SK-MEL-5 (cell line): ENCODE measurements at regions not wholly inside any gene's neighbourhood (a gene's known extent, or its start where the extent isn't known, plus 50 kb on each side); places are given as distances from the start of the nearest gene placed in this dataset.

Experiments
- DNase-seq: peaks from one replicate; pipeline ENCODE4 v3.0.0-alpha.2; 2016; ENCODE audit warnings: low read depth, low spot score
- in situ Hi-C: cut with HindIII; loops from 2 replicates; pipeline ENCODE4 v1.10.0; 2016; ENCODE audit warnings: low sequenced_read_pairs, high pct_unique_total_duplicates, low pct_unique_long_range_greater_than_20kb

DNA sequence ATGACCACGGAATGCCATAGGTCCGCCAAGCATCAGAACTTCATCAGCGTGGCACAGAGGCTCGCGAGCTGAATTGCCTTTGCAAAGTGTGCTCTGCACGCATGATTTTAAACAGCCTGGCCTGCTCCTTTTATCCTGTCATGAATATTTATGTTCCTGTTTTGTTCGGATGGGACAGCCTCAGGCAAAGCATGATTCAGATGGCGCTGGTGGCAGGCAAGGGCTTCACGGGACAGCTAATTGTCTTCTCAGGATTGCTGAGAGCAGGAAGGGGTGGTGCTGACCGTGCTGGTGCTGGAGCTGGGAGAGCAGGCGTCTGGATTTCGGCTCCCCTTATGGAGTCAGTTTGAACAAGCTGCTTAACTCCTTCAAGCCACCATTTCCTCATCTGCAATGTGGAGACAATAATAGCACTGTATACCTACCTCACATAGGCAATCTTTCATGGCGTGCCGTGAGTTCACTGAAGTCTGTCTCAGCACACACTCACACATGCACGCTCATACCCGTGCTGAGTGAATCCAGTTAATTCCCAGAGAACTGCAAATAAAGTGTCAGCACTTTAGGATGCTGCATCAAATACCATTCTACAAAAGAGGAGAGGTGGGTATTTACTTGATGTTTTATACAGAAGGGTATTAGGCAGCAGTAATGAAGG lies 79.7 kb upstream of the APCDD1 start:
- in situ Hi-C loops: no loop called here
- no peak for DNase-seq

DNA sequence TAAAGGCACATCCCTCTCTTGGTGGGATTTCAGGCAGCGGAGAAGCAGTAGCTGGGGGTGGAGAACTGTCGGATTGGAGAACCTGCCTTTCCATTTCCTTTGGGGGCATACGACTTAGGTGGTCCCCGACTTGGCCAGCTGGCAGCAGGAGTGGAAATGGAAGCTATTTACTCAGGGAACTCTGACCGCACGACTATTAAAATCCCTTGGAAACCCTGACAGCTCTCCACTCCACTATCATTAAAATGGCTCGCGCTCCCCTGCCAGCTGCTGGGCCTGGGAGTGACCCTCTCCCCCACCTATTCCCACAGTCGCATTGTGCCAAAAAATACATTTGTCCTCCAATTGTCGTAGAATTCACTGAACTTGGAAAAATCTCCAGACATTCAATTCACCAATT lies 77.7 kb upstream of the APCDD1 start:
- no peak for DNase-seq
- in situ Hi-C loops: no loop called here

DNA sequence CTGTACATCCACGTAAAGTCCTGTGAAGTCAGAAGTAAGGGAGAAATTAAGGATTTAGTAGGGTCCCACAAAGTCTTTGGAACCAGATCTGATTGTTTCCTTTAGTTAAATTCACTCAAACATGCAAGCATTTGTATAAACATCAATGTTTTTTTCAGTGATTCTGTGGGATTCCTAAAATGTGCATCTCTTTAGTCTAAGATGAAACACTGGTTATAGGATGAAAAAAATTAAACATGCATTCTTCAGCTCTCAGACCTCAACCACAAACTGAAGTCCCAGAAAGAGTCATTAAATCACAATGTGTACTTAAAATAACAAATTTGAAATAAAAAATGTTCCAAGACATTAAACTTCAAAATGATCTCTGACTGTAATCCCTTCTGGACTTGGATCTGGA lies 76.5 kb upstream of the APCDD1 start:
- DNase-seq: no peak
- in situ Hi-C loops: no loop called here

DNA sequence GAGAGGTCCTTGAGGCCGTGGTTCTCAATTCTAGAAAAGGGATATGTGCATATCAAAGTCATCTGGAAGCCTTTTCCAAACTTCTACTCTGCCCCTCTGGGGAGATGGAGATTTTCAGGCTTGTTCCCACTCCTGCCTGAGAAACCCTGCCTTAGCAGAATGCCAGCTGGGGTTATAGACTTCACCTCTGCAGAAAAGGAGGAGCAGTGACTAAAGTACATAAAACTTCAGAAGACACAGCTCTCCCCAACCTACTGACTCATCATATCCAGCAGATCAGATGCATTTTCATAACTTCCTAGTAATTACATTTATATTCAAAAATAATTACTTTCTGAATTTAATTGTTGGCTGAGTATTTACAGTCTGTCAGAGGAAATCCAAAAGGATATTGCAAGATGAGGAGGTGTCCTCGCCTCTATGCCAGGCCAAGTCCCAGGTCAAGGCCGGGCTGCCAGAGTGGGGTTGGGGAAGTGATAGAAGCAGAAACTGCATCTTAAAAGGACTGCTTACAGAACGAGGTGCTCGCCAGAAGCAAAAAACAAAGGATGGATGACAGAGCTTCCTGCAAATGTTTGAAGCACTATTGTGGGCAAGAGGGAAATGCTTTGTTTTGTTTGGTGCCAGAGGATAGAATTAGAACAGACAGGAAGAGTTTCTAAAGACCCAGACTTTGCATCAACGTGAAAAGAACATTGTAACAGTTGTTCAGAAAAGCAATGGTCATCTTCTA lies 75.6 kb upstream of the APCDD1 start:
- in situ Hi-C loops: no loop called here

DNA sequence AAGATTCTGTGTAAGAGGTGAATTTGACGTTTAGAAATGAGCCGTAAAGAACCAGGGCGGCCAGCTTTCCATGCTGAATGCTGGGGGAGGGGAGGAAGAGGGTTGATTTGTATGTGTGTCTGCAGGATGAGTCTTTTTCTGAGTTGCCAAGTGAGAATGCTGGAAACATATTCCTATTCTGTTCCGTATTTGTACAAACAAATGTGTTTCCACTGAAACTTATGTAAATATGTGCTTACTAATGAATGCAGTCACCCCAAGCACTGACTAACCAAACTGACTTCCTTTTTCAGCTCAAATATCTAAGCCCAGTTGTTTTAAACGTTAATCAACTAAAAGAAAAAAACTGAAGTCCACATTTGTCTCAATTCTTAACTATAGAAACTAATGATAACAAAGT lies 74.9 kb upstream of the APCDD1 start:
- DNase-seq: no peak
- in situ Hi-C loops: no loop called here

More for the DNA sequence above, 75.6 kb upstream of the APCDD1 start:
- no peak for DNase-seq

DNA sequence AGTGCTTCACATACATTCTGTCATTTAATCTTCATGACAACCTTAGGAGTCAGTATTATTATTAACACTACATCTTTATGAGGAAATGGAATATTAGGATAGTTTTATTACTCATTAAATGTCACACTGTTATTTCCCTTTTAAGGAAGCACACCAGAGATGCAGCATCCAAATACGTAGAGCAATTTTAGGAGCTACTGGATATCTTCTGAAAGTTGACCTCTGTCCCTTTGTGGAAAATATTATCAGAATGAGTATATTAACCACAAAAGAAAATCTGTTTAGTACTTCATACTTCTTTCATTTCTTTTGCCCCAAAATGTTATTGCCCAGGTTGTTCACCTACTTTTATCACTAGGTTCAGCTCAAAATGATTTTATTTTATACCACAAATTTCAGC lies 72.9 kb upstream of the APCDD1 start:
- in situ Hi-C loops: no loop called here
- no peak for DNase-seq

DNA sequence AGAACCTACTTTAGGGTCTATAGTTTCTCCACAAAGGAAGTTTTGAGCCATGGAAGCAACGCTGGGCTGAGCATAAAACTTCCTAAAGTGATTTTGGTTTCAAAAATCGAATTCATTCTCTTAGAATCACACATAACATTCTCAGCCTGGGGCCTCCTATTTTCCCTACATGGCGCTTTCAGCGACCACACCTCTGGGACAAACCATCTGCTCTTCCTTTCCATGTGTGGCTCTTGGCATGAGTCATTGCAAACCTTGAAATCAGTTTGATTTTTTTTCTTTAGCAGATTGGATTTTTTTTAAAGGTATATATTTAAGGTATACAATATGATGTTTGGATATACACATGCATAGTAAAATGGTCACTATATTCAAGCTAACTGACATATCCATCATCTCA lies 72.5 kb upstream of the APCDD1 start:
- DNase-seq: no peak

DNA sequence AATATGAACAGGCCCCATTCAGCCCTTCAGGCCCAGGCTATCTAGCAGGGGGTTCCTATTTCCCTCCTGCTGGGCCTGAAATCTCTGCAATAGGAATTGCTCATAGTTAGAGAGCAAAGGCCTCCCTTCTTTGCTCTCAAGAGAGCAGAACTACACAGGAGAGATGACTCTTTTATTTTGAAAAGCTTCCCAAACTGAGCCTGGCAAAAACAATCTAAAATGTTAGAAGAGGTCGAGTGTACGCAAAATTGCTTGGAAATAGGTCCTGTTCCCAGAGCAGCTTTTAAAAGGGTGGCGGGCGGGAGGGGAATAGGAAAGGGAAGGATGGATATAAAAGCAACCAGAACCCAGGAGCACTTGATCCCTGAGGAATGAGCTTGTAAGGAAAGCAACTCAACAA lies 68.4 kb upstream of the APCDD1 start:
- DNase-seq: no peak
- in situ Hi-C loops: no loop called here

More for the DNA sequence above, 72.5 kb upstream of the APCDD1 start:
- in situ Hi-C loops: no loop called here

DNA sequence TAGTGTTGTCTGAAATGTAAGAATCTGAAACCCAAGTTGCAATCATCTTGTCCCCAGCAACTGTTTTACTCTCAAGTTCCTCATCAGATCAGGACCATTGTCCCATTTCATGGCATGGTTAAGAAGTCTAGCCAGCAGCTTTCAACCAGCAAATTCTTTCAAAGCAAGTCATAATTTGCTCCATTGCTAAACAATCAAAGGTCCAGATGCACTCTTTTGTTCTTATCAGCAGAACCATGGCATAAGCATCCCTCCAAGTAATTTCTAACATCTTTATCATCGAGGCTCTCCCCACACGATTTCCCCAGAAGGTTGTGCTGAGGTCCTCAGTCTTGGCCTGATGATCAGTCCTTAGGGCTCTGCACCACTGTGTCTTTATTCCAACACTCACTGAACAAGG lies 67.5 kb upstream of the APCDD1 start:
- in situ Hi-C loops: no loop called here

DNA sequence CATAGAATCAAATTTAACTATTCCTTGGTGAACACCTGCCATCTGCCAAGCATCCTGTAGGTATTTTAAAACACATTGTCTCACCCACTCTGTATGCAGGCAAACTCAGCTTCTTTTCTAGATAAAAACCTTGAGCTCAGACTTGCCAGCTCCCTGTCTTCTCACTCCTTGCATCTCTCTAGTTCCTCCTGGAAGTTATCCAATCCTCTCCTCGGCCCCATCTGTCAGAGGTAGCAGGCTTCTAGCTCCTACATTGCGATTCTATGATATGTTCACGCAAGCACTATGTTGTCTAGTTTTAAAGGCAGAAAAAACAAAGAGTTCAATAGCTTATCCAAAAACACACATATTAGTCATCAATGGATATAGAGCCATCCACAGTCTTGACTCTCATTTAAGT lies 67.0 kb upstream of the APCDD1 start:
- in situ Hi-C loops: no loop called here
- no peak for DNase-seq

More for the DNA sequence above, 67.5 kb upstream of the APCDD1 start:
- DNase-seq: no peak

DNA sequence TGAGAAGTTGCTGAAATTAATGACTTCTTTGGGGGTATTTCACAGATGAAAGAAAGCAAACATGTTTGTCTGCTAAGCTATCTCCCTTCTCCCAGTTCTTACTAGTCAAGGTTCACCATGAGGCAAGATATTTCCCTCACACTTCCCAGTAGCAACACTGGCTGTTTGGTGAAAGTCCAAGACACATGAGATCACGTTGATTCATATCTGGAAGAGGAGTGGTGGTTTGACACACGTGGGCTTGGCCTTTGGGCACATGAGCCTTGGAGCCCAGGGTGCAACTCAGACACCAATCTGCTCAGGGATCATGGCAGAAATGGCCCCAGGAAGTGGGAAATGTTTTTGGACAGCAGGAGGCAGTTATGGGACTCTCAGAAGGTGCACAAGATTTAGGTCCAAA lies 66.1 kb upstream of the APCDD1 start:
- no peak for DNase-seq
- in situ Hi-C loops: no loop called here

DNA sequence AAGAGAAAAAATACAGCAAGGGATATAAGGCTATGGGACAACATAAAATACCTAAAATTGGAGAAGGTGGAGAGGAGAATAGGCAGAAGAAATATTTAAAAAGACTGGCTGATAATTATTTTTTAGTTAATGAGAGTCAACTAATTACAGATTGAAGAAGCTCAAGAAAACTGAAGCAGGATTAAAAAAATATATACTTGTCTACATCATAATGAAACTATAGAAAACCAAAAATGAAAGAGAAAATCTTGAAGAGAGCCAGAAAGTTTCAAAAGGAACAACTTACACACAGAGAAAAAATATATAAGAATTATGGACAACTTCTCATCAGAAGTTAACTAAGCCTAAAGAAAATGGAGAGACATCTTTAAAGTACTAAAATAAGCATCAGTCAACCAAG lies 62.9 kb upstream of the APCDD1 start:
- in situ Hi-C loops: no loop called here
- DNase-seq: no peak

DNA sequence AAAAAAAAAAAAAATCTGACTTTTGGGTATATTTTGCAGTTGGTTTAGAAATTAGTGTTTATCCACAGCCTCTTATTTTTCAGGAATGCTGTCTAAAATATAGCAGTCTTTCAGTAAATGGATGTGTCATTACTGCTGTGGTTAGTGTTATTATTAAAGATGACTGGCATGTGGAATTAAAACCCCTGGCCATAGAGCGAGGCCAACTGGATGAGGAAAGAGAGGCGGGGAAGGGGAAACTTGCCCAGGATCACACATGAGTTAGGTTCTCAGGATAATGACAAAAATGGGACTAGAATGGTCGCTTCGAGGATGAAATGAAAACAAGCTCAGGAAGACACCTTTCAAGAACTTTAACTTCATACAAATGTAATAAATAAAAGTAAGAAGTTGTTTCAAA lies 57.4 kb upstream of the APCDD1 start:
- no peak for DNase-seq
- in situ Hi-C loops: no loop called here

DNA sequence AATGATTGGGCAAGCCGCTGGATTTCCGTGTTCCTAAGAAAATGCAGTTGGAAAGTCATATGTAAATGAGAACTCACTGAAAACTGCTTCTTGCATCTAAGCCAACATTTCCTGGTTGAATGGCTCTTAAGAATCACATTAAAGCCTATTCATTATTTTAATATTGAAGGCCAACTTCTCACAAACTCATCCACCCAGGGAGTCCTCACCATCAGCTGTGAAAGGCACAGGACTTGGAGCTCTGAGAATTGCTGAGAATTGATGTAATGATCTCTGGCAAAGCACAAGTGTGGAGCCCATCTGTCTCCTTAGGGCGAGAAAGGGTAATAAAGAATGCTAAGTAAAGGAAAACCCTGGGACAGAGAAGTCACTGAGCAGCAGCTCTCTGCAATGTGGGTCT lies 55.9 kb upstream of the APCDD1 start:
- in situ Hi-C loops: no loop called here
- no peak for DNase-seq

DNA sequence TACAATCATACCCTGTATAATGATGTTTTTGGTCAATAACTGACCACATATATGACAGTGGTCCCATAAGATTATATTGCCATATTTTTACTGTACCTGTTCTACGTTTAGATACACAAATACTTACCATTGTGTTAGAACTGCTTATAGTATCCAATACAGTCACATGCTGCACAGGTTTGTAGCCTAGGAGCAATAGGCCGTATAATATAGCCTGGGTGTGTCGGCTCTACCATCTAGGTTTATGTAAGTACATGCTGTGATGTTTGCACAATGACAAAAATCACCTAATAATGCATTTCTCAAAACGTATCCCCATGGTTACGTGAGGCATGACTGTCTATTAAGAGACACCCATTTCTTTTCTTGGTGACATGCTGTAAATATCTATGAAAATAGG lies 55.0 kb upstream of the APCDD1 start:
- in situ Hi-C loops: no loop called here
- no peak for DNase-seq

DNA sequence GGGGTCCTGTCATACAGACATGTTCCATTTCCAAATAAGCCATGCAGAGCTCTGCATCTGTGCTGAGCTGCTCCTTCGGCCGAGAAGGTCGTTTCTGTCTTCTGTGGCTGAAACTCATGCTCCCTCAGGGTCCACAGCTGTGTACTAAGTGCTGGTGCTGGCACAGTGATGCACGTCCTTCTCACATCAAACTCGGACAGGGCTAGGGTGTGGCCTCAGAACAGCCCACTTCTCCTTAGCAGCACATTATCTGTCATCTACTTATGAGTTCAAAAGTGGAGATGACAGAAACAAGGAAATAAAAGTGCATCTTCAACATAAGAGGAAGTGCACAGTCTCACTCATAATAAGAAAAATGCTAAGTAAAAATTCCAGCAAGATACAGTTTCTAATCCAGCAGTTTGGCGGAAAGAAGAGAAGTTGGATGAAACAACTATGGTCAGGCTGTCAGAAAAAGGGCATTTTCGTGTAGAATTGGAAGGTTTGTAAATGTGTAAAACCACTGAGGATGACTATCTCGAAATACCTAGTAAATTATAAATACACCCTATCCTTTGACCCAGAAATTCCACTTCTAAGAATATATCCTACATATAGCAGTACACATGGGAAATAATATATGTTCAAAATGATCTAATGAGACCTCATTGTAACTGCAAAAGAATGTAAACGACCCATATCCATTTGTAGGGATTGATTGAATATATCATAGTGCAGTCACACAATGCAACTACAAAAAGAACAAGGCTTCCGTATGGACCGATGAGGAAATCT lies 53.7 kb upstream of the APCDD1 start:
- in situ Hi-C loops: no loop called here
- no peak for DNase-seq

DNA sequence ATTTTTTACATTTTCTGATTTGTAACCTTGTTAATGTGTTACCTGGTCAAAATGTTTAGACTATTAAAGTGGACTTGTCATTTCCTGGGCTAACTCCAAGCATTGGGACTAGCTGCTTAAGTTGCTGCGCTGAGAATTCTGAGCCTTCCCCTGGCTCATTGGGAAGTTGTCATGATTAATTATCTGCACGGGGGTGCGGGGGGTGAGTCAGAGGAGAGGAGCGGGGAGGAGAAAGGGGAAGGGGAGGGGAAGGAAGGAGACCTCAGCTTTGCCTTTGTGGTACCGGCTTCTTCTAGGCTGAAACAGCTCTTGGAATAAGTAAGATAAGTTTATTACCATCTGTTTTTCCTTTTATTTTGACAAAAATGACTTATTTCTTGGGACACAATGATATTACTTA lies 52.9 kb upstream of the APCDD1 start:
- DNase-seq: no peak
- in situ Hi-C loops: no loop called here

DNA sequence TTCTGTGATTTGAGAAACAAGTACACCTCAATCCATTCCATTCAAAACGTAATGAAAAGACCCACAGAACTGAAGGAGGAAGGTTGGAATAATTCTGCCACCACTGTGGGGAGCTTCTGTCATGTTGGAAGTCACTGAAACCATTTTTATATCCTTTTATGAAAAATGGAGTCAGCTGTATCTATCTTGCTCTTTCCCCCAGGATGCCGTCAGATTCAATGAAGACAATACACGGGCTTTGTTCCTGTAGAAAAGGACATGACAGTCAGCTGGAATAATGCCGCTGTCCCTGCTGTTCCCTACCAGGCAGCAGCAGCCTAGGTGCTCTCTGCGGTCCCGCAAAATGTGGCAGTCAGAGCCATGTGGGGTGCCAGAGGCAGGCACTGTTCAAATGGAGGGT lies 52.5 kb upstream of the APCDD1 start:
- no peak for DNase-seq

More for the DNA sequence above, 52.5 kb upstream of the APCDD1 start:
- in situ Hi-C loops: no loop called here
